Activated naive CD4-positive, alpha-beta T cell treated with anti-CD3 and anti-CD28 coated beads, Interleukin-2, amount 50 U/mL, for 24 hours (primary cell): ENCODE measurements at regions not wholly inside any gene's neighbourhood (a gene's known extent, or its start where the extent isn't known, plus 50 kb on each side); places are given as distances from the start of the nearest gene placed in this dataset.
"Not testable (repeated sequence)": the region's sequence is repeated elsewhere in the genome, so short reads cannot be mapped to it uniquely, and the experiment has no call there.

Source experiments
- H3K27ac Mint-ChIP-seq: one replicate; pipeline ENCODE4 v1.8.0; 2021; ENCODE audit warnings: mild to moderate bottlenecking, mixed read lengths
- H3K27me3 Mint-ChIP-seq: one replicate; pipeline ENCODE4 v1.8.0; 2021; ENCODE audit warnings: mixed read lengths
- H3K36me3 Mint-ChIP-seq: one replicate; pipeline ENCODE4 v1.8.0; 2021; ENCODE audit warnings: mixed read lengths
- H3K4me1 Mint-ChIP-seq: one replicate; pipeline ENCODE4 v1.8.0; 2021; ENCODE audit warnings: mixed read lengths
- H3K4me3 Mint-ChIP-seq: one replicate; pipeline ENCODE4 v1.8.0; 2021; ENCODE audit warnings: mild to moderate bottlenecking, mixed read lengths
- H3K9me3 Mint-ChIP-seq: one replicate; pipeline ENCODE4 v1.8.0; 2021; ENCODE audit warnings: mixed read lengths

DNA sequence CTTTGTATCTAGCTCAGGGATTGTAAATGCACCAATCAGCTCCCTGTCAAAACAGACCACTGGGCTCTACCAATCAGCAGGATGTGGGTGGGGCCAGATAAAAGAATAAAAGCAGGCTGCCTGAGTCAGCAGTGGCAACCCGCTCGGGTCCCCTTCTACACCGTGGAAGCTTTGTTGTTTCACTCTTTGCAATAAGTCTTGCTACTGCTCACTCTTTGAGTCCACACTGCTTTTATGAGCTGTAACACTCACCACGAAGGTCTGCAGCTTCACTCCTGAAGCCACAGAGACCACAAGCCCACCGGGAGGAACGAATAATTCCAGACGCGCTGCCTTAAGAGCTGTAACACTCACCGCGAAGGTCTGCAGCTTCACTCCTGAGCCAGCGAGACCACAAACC, 110.2 kb upstream of the PLCL2 start:
- not testable (repeated sequence) for H3K36me3 Mint-ChIP-seq, H3K9me3 Mint-ChIP-seq, H3K27me3 Mint-ChIP-seq
- Mint-ChIP-seq H3K4me3 (peak overlapping the region; percentile 62), H3K4me1 (peaks cover 25% of the 10 kb centered on the region), H3K27ac (peak overlapping the region; percentile 65)

DNA sequence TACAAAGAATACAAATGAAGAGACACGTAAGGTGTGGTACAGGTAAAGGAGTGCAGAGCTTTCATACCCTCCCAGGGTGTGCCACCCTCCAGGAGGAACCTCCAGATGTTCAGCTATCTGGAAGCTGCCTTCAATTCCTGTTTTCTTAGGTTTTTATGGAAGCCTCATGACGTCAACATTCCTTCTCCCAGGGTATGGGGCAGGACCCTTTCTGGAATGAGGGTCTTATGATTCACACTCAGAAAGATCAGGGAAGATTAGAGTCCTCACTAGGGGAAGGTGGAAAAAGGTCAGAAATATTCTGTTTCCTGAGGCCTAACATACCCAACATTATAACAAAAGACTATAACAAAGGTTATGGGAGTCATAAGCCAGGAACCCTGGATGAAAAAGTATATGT, 99.8 kb upstream of the PLCL2 start:
- no peak overlapping the region for H3K4me3 Mint-ChIP-seq
- H3K4me1 Mint-ChIP-seq: peaks cover 4% of the 10 kb centered on the region
- H3K9me3 Mint-ChIP-seq: no peaks in the 10 kb centered on the region
- H3K27ac Mint-ChIP-seq: no peak overlapping the region
- peaks cover 1% of the 10 kb centered on the region for H3K36me3 Mint-ChIP-seq
- H3K27me3 Mint-ChIP-seq: no peaks in the 10 kb centered on the region

DNA sequence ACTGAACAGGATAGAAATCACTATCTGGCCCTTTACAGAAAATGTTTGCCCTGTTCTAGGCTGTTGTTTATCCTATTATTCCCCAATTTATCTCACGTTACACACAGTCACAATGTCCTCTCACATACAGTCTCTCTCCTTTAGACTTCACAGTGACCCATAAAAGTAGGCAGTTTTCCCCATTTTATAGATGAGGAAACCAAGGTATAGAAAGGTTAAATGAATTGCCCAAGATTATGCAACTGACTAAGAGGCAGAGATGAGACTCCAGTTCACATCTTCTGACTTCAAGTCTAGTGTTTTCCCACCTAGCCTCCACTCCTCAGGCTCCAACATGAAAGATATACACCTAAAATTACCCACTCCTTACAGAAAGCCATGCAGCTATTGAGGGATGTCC, 99.3 kb upstream of the PLCL2 start:
- no peak overlapping the region for H3K4me3 Mint-ChIP-seq
- H3K4me1 Mint-ChIP-seq: peaks cover 9% of the 10 kb centered on the region
- peaks cover 1% of the 10 kb centered on the region for H3K36me3 Mint-ChIP-seq
- no peaks in the 10 kb centered on the region for H3K9me3 Mint-ChIP-seq
- H3K27me3 Mint-ChIP-seq: no peaks in the 10 kb centered on the region
- H3K27ac Mint-ChIP-seq: no peak overlapping the region

DNA sequence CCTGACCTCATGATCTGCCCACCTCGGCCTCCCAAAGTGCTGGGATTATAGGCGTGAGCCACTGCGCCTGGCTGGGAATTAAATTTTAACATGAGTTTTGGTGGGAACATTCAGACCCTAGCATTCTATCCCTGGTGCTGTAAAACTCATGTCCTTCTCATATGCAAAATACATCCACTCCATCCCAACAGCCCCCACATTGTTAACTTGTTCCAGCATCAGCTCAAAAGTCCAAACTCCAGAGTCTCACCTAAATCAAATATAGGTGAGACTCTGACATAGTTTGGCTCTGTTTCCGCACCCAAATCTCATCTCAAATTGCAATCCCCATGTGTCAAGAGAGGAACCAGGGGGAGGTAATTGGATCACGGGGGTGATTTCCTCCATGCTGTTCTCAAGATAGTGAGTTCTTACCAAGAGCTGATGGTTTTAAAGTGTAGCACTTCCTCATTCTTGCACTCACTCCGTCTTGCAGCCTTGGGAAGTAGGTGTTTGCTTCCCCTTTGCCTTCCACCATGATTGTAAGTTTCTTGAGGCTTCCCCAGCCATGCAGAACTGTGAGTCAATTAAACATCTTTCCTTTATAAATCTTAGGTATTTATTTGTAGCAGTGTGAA, 96.2 kb upstream of the PLCL2 start:
- H3K4me1 Mint-ChIP-seq: peaks cover 13% of the 10 kb centered on the region
- H3K27me3 Mint-ChIP-seq: no peaks in the 10 kb centered on the region
- H3K4me3 Mint-ChIP-seq: no peak overlapping the region
- peaks cover 1% of the 10 kb centered on the region for H3K36me3 Mint-ChIP-seq
- no peaks in the 10 kb centered on the region for H3K9me3 Mint-ChIP-seq
- peak overlapping the region; percentile 19 for H3K27ac Mint-ChIP-seq

DNA sequence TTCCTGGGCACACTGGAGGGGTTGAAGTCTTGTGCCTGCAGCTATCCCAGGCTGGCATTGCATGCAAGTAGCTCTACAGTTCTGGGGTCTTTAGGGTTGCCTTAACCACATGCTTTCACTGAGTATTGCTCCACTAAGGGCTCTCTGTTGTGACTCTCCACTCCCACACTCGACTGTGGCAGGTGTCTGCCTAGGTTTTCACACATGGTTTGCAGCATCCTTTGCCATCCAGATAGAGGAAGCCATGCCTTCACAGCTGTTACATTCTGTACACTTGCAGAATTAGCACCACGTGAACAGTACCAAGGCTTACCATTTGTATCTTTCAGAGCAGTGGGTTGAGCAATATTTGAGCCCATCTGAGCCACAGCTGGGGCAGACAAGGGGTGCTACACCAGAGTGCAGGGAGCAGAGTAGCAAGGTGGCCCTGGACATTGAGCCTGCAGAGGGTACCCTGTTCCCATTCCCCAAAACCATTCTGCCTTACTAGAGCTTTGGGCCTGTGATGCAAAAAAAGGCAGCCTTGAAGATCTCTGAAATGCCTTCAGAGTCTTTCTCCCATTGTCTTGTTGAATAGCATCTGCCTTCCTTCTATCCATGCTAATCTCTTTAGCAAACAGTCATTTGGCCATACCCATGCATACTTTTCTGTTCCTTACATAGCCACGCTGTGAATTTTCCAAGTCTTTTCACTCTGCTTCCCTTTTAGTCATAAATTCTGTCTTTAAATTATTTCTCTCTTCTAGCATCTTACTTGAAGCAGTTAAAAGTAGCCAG, 95.2 kb upstream of the PLCL2 start:
- H3K27ac Mint-ChIP-seq: no peak overlapping the region
- no peaks in the 10 kb centered on the region for H3K27me3 Mint-ChIP-seq
- peaks cover 3% of the 10 kb centered on the region for H3K36me3 Mint-ChIP-seq
- no peaks in the 10 kb centered on the region for H3K9me3 Mint-ChIP-seq
- no peak overlapping the region for H3K4me3 Mint-ChIP-seq
- peaks cover 13% of the 10 kb centered on the region for H3K4me1 Mint-ChIP-seq

DNA sequence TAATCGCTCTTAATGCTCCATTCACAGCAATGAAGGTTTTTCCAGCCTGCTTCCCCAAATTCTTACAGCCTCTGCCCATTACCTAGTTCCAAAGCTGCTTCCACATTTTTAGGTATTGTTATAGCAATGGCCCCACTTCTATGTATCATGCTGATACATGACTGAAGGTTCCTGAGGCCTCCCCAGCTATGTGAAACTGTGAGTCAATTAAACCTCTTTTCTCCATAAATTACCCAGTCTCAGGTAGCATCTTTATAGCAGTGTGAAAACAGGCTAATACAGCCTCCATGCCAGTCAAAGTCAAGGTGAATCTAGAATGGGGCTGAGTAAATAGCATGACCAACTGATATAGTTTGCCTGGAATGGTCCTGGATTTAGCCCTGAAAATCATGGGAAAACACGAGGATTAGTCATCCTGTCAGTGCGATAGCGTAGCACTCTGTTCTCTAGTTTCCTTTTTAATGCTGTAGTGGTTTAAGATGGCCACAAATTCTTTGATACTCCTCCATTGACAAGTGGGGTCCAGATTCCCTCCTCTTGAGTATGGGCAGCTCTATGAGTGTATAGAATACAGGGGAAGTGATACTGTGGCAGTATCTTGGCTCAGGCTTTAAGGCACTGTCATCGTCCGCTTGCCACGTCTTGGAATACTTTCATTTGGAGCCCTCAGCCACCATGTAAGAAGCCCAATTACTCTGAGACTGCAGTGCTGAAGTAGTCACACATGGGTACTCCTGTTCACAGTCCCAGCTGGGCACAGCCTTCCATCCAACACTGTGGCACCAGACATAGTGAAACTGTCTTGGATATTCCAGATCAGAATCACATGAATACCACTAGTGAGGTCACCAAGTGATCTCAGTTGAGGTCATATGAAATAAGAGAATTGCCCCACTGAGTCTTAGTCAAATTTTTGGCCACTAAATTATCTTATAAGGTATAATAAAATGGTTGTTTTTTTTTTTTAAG, 94.0 kb upstream of the PLCL2 start:
- Mint-ChIP-seq H3K4me1 (peaks cover 13% of the 10 kb centered on the region), H3K9me3 (no peaks in the 10 kb centered on the region), H3K4me3 (no peak overlapping the region), H3K27me3 (no peaks in the 10 kb centered on the region), H3K36me3 (peaks cover 3% of the 10 kb centered on the region), H3K27ac (no peak overlapping the region)

DNA sequence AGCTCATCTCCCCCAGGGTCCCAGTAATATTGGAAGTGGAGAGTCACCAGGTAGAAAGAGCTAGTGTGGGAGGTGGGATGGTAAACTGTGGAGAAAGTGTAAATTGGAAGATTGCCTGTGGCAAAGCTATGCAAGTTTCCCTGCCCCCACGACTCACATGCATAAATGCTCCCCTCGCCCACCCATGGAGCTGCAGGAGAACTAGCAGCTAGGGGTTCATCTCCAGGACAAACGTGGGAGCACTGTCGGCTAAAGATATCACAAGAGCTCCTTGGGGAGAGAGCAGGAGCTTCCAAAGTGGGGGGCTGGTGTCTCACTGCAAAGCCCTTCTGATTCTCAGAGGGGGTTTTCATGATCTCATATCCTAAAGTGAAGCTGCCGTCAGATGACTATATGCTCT, 91.4 kb upstream of the PLCL2 start:
- H3K9me3 Mint-ChIP-seq: no peaks in the 10 kb centered on the region
- H3K36me3 Mint-ChIP-seq: peaks cover 3% of the 10 kb centered on the region
- no peak overlapping the region for H3K4me3 Mint-ChIP-seq
- no peaks in the 10 kb centered on the region for H3K27me3 Mint-ChIP-seq
- H3K4me1 Mint-ChIP-seq: peaks cover 26% of the 10 kb centered on the region
- no peak overlapping the region for H3K27ac Mint-ChIP-seq

DNA sequence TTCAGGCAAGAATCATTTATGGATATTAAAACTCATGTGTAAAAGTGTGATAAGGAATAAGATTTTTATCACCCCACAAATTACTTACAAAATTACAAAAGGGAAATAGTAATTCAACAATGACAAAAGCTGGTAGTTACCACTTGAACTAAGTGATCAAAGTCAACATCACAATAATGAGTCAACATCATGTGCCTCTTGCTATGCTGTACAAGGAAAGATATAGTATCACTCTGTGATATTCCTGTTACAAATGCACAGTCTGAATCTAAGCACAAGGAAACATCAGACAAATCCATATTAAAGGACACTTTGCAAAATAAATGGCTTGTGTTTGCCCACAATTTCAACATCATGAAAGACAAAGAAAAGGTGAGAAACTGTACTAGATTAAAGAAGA, 90.5 kb upstream of the PLCL2 start:
- Mint-ChIP-seq H3K27me3 (no peaks in the 10 kb centered on the region), H3K4me3 (no peak overlapping the region), H3K36me3 (peaks cover 3% of the 10 kb centered on the region), H3K4me1 (peaks cover 26% of the 10 kb centered on the region), H3K9me3 (no peaks in the 10 kb centered on the region), H3K27ac (no peak overlapping the region)

DNA sequence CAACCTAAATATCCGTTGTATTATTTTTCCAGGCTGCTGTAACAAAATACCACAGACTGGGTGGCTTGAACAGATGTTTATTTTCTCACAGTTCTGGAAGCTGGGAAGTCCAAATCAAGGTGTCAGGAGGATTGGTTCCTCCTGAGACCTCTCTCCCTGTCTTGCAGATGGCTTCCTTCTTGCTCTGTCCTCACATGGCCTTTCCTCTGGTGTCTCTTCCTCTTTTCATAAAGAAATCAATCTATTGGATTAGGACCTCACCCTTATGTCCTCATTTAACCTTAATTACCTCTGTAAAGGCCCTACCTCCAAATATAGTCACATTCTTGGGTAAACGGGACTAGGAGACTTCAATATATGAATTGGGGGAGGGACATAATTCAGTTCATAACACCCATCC, 89.2 kb upstream of the PLCL2 start:
- peaks cover 27% of the 10 kb centered on the region for H3K4me1 Mint-ChIP-seq
- H3K4me3 Mint-ChIP-seq: no peak overlapping the region
- no peaks in the 10 kb centered on the region for H3K9me3 Mint-ChIP-seq
- no peaks in the 10 kb centered on the region for H3K27me3 Mint-ChIP-seq
- peaks cover 3% of the 10 kb centered on the region for H3K36me3 Mint-ChIP-seq
- H3K27ac Mint-ChIP-seq: no peak overlapping the region

DNA sequence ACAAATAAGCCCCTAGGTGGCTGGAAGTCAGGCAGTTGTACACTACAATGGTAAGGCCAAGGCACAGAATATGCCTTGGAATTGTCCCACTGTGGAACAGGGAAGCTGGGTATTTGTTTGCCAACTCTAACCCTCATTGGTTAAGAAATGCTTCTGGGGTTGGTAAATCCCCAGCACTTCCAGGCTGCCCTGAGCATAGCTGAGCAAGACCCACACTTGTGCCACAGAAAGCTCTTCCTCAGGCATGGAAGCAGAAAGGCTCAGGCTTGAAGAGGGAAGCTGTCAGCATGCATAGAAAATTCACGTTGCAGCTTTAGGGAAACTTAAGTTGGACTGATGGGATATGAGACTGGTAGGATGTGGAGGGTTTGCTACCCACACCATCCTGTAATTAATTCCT, 86.9 kb upstream of the PLCL2 start:
- H3K4me1 Mint-ChIP-seq: peaks cover 42% of the 10 kb centered on the region
- no peaks in the 10 kb centered on the region for H3K27me3 Mint-ChIP-seq
- no peak overlapping the region for H3K4me3 Mint-ChIP-seq
- H3K27ac Mint-ChIP-seq: no peak overlapping the region
- H3K9me3 Mint-ChIP-seq: no peaks in the 10 kb centered on the region
- peaks cover 3% of the 10 kb centered on the region for H3K36me3 Mint-ChIP-seq

DNA sequence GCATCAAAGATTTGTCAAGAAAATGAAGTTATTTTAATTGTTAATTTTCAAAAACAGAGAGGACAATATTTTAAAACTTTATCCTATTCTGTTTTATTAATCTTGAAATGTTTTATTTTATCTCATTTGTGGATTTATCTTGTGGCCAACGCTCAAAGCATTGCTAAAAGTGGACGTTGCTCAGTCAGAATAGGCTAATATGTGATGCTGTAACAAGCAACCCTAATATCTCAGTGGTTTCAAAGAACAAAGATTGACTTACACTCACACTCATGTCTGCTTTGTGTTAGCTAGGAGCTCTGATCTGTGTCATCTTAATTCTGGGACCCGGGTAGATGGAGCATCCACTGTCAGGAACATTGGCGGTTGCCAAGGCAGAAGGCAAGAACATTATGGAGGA, 86.0 kb upstream of the PLCL2 start:
- Mint-ChIP-seq H3K27me3 (no peaks in the 10 kb centered on the region), H3K4me3 (no peak overlapping the region), H3K36me3 (peaks cover 3% of the 10 kb centered on the region), H3K27ac (no peak overlapping the region), H3K4me1 (peaks cover 42% of the 10 kb centered on the region), H3K9me3 (no peaks in the 10 kb centered on the region)

DNA sequence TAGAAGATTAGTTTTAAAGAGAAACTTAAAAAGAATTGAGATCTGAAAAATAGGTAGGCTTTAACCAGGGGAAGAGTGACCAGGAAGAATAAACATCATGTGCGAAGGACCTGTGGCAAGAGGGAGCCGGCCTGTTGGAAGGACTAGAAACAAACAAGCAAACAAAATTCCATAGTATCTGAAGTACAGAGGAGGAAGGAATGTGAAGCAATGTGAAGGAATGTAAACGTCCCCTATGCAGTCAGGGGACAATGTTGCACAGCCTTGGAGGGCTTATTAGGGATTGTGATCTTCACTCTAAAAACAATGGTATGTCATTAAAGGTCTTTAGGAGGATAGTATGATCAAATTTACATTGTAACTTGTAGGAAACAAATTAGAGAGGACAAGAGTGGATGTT, 84.4 kb upstream of the PLCL2 start:
- no peak overlapping the region for H3K27ac Mint-ChIP-seq

DNA sequence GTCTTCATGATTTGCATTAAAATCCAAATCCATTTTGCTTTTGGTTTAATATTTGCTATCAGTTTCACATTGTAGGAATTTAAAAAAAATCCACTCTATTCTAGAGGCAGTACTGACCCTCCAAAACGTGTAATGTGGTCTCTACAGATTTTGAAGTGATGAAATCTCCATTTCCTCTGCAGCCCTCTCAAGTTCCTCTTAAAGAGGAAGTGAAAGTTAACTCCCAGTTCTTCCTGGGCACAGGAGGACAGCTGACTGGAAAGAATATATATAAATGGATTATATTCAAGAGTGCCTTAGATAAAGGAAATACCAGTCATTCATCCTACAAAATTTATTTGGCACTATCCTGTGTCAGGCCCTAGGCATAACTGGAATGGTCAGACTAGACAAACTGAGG, 83.5 kb upstream of the PLCL2 start:
- Mint-ChIP-seq H3K9me3 (no peaks in the 10 kb centered on the region), H3K36me3 (peaks cover 1% of the 10 kb centered on the region), H3K4me3 (no peak overlapping the region), H3K27me3 (no peaks in the 10 kb centered on the region), H3K4me1 (peaks cover 42% of the 10 kb centered on the region), H3K27ac (no peak overlapping the region)

More for the DNA sequence above, 84.4 kb upstream of the PLCL2 start:
- Mint-ChIP-seq H3K4me1 (peaks cover 42% of the 10 kb centered on the region), H3K36me3 (peaks cover 1% of the 10 kb centered on the region), H3K27me3 (no peaks in the 10 kb centered on the region), H3K4me3 (peak overlapping the region; percentile 56), H3K9me3 (no peaks in the 10 kb centered on the region)

DNA sequence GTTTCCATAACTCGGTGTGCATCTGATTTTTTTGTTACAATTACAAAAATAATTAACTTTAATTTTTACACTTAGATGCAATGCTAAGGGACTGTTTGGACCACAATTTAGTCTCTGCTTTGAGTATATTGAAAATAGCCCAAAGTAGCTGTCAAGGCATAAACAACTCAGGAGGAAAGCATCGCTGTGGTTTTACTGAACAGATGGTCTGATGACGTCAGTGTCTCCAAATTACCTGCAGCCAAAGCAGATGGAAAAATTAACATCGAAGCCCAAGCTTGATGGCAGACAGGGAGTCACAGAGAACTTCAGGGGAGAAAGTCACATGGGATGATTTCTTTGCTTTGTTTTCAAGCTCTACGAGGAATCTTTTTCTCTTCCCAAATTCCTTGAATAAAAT, 83.1 kb upstream of the PLCL2 start:
- peaks cover 38% of the 10 kb centered on the region for H3K4me1 Mint-ChIP-seq
- H3K27me3 Mint-ChIP-seq: no peaks in the 10 kb centered on the region
- peak overlapping the region; percentile 15 for H3K27ac Mint-ChIP-seq
- no peak overlapping the region for H3K4me3 Mint-ChIP-seq
- H3K9me3 Mint-ChIP-seq: no peaks in the 10 kb centered on the region
- peaks cover 1% of the 10 kb centered on the region for H3K36me3 Mint-ChIP-seq

DNA sequence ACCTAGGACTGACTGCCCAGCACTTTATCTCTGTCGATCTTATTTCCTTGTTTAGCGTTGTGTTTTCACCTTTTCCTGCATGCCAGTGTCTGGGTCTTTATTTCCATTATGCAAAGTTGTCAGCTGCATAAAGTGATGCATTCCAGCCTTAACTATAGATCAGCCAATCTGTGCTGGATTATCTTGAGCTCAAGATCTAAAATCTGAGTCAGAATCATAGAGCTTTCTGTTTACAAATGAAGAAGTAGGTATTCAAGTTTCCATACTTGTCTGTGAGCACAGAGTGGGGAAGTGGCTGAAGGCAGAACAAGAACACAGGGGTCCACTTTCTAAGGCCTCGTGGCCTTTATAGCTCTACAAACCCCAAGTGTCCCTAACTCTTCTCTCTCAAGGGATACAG, 82.4 kb upstream of the PLCL2 start:
- H3K36me3 Mint-ChIP-seq: peaks cover under 1% of the 10 kb centered on the region
- no peaks in the 10 kb centered on the region for H3K9me3 Mint-ChIP-seq
- H3K27ac Mint-ChIP-seq: peak overlapping the region; percentile 64
- no peaks in the 10 kb centered on the region for H3K27me3 Mint-ChIP-seq
- no peak overlapping the region for H3K4me3 Mint-ChIP-seq
- peaks cover 31% of the 10 kb centered on the region for H3K4me1 Mint-ChIP-seq

DNA sequence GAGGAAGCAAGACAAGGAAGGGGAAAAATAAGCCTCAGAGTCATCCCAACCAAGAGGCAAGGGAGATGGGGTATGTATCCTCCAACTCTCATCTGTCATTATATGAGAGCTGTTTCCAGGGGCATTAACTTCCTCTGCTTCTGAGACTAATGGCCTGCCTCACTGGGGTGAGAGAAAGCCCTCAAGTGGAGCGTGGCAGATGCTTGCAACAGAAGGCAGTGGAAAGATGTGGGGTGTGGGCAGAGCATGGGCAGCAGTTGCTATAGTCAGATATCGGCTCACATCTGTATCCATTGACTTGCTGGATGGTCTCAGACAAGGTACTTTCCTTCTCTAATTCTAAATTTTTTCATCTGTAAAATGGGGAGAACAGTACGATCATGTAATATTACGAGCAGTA, 81.7 kb upstream of the PLCL2 start:
- Mint-ChIP-seq H3K36me3 (no peaks in the 10 kb centered on the region), H3K4me1 (peaks cover 29% of the 10 kb centered on the region), H3K27ac (no peak overlapping the region), H3K4me3 (no peak overlapping the region), H3K9me3 (no peaks in the 10 kb centered on the region), H3K27me3 (no peaks in the 10 kb centered on the region)
